GM23248 (cell line): ENCODE measurements at regions not wholly inside any gene's neighbourhood (a gene's known extent, or its start where the extent isn't known, plus 50 kb on each side); places are given as distances from the start of the nearest gene placed in this dataset.

Source experiments
- EZH2 ChIP-seq: fragments of 200-600 bp; sonication (generic); IDR thresholded peaks from 2 replicates; pipeline ENCODE4 v1.6.1; 2018; ENCODE audit warnings: antibody characterized with exemption, mild to moderate bottlenecking; ENCODE audit not compliant: insufficient read depth, poor library complexity, severe bottlenecking
- EZH2phosphoT487 ChIP-seq: fragments of 200-600 bp; sonication (generic); IDR thresholded peaks from 2 replicates; pipeline ENCODE4 v1.6.1; 2018; ENCODE audit warnings: antibody characterized with exemption, moderate library complexity, mild to moderate bottlenecking, low read depth; ENCODE audit not compliant: insufficient read depth

- TF ChIP-seq EZH2 (no peak), EZH2phosphoT487 (no peak)
Measured at GRCh38 chr13:106657104-106657503, 89.2 kb upstream of the ARGLU1 start.
